ENCODE measurements at regions not wholly inside any gene's neighbourhood (a gene's known extent, or its start where the extent isn't known, plus 50 kb on each side); places are given as distances from the start of the nearest gene placed in this dataset.

GRCh38 chr13:39170711-39171110 lies 132.5 kb downstream of the NHLRC3 start:
- no peaks in the 10 kb centered on the region for H3K36me3 ChIP-seq (ENCODE audit: low read depth, low read length)
- CTCF ChIA-PET, result no interaction called here
- no peak overlapping the region for H3K9ac ChIP-seq (ENCODE audit: low read length)
- intact Hi-C loops (cut with micrococcal nuclease), result no loop called here
- TF ChIP-seq EZH2phosphoT487 (IDR thresholded peaks at IDR 0.05; ENCODE audit: borderline replicate concordance, low read length), result no peak
- TF ChIP-seq EZH2 (IDR thresholded peaks at IDR 0.05; ENCODE audit: low read length, unreplicated experiment), result no peak
- no peak for TF ChIP-seq CTCF (conservative IDR thresholded peaks at IDR 0.05; ENCODE audit: low read depth, low read length)
- no peaks in the 10 kb centered on the region for H3K9me3 ChIP-seq (ENCODE audit: low read length)
- no peak overlapping the region for H3K27ac ChIP-seq (ENCODE audit: low read length)
- H2AFZ ChIP-seq (ENCODE audit: low read length), result no peak overlapping the region
- POLR2A ChIA-PET (ENCODE audit: unreplicated experiment), result no interaction called here
- no peaks in the 10 kb centered on the region for H3K9me2 ChIP-seq (replicated peaks; ENCODE audit: low read length)
- no peaks in the 10 kb centered on the region for H3K79me2 ChIP-seq (ENCODE audit: low read length)
- H3K4me3 ChIP-seq (ENCODE audit: low read length), result no peak overlapping the region
- no peak overlapping the region for H3K4me2 ChIP-seq (ENCODE audit: low read length)
- ATAC-seq (no peak), DNase-seq (no peak)
- H4K20me1 ChIP-seq (ENCODE audit: low read length), result no peaks in the 10 kb centered on the region
- H3F3A ChIP-seq (ENCODE audit: low read length, unreplicated experiment), result no peaks in the 10 kb centered on the region
- no TSS peak for BruUV-seq (replicated peaks)
- H3K27me3 ChIP-seq (ENCODE audit: low read length), result peaks cover 34% of the 10 kb centered on the region
- H3K4me1 ChIP-seq (ENCODE audit: insufficient read depth, low read length), result no peaks in the 10 kb centered on the region

- no peaks in the 10 kb centered on the region for H3K4me1 ChIP-seq (ENCODE audit: insufficient read depth, low read length)
- H3K27ac ChIP-seq (ENCODE audit: low read length), result no peak overlapping the region
- H3K9me2 ChIP-seq (replicated peaks; ENCODE audit: low read length), result no peaks in the 10 kb centered on the region
- POLR2A ChIA-PET (ENCODE audit: unreplicated experiment), result no interaction called here
- intact Hi-C loops (cut with micrococcal nuclease), result no loop called here
- no peaks in the 10 kb centered on the region for H4K20me1 ChIP-seq (ENCODE audit: low read length)
- no peaks in the 10 kb centered on the region for H3K9me3 ChIP-seq (ENCODE audit: low read length)
- ATAC-seq (no peak), DNase-seq (no peak)
- CTCF ChIA-PET, result no interaction called here
- no peak overlapping the region for H3K4me2 ChIP-seq (ENCODE audit: low read length)
- no peak overlapping the region for H2AFZ ChIP-seq (ENCODE audit: low read length)
- no peaks in the 10 kb centered on the region for H3K79me2 ChIP-seq (ENCODE audit: low read length)
- H3K27me3 ChIP-seq (ENCODE audit: low read length), result peaks cover 23% of the 10 kb centered on the region
- BruUV-seq (replicated peaks), result no TSS peak
- TF ChIP-seq EZH2 (IDR thresholded peaks at IDR 0.05; ENCODE audit: low read length, unreplicated experiment) (no peak), CTCF (conservative IDR thresholded peaks at IDR 0.05; ENCODE audit: low read depth, low read length) (no peak), EZH2phosphoT487 (IDR thresholded peaks at IDR 0.05; ENCODE audit: borderline replicate concordance, low read length) (no peak)
- H3F3A ChIP-seq (ENCODE audit: low read length, unreplicated experiment), result no peaks in the 10 kb centered on the region
- H3K9ac ChIP-seq (ENCODE audit: low read length), result no peak overlapping the region
- H3K36me3 ChIP-seq (ENCODE audit: low read depth, low read length), result no peaks in the 10 kb centered on the region
- H3K4me3 ChIP-seq (ENCODE audit: low read length), result no peak overlapping the region
Observed at GRCh38 chr13:39185326-39185725, 147.1 kb downstream of the NHLRC3 start.

GRCh38 chr13:39186205-39186875 lies 148.1 kb downstream of the NHLRC3 start:
- TF ChIP-seq EZH2phosphoT487 (IDR thresholded peaks at IDR 0.05; ENCODE audit: borderline replicate concordance, low read length), result no peak
- no peak for TF ChIP-seq EZH2 (IDR thresholded peaks at IDR 0.05; ENCODE audit: low read length, unreplicated experiment)
- TF ChIP-seq CTCF (conservative IDR thresholded peaks at IDR 0.05; ENCODE audit: low read depth, low read length), result no peak
- POLR2A ChIA-PET (ENCODE audit: unreplicated experiment), result no interaction called here
- Histone ChIP-seq H3F3A (ENCODE audit: low read length, unreplicated experiment) (no peaks in the 10 kb centered on the region), H3K27me3 (ENCODE audit: low read length) (peaks cover 21% of the 10 kb centered on the region), H3K4me2 (ENCODE audit: low read length) (no peak overlapping the region), H4K20me1 (ENCODE audit: low read length) (no peaks in the 10 kb centered on the region), H3K79me2 (ENCODE audit: low read length) (no peaks in the 10 kb centered on the region), H2AFZ (ENCODE audit: low read length) (no peak overlapping the region), H3K9me2 (replicated peaks; ENCODE audit: low read length) (no peaks in the 10 kb centered on the region), H3K9ac (ENCODE audit: low read length) (no peak overlapping the region), H3K4me3 (ENCODE audit: low read length) (no peak overlapping the region), H3K36me3 (ENCODE audit: low read depth, low read length) (no peaks in the 10 kb centered on the region), H3K9me3 (ENCODE audit: low read length) (no peaks in the 10 kb centered on the region), H3K27ac (ENCODE audit: low read length) (no peak overlapping the region), H3K4me1 (ENCODE audit: insufficient read depth, low read length) (no peaks in the 10 kb centered on the region)
- no TSS peak for BruUV-seq (replicated peaks)
- ATAC-seq (no peak), DNase-seq (no peak)
- CTCF ChIA-PET, result no interaction called here
- intact Hi-C loops (cut with micrococcal nuclease), result no loop called here
